ENCODE measurements at regions not wholly inside any gene's neighbourhood (a gene's known extent, or its start where the extent isn't known, plus 50 kb on each side); places are given as distances from the start of the nearest gene placed in this dataset.

DNA sequence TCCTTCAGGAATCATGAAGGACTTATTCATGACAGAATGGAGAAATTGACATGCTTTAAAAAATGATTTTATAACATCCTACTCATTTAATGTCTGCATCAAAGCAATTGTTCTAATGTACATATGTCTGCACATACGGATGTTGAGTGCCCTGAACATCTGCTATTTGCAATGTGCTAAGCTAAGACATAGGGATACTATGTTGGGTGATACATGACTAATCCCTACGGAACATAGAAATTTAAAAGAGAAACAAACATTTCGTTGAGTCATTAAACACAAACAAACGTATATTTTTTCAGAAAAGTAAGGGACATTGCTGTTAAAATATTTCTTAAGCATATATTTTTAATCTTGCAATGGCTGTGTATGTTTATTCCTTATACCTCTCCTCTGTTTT is 686.5 kb upstream of the ADAMTS16 start:
- DNase-seq (ENCODE audit: low spot score), result no peak

DNA sequence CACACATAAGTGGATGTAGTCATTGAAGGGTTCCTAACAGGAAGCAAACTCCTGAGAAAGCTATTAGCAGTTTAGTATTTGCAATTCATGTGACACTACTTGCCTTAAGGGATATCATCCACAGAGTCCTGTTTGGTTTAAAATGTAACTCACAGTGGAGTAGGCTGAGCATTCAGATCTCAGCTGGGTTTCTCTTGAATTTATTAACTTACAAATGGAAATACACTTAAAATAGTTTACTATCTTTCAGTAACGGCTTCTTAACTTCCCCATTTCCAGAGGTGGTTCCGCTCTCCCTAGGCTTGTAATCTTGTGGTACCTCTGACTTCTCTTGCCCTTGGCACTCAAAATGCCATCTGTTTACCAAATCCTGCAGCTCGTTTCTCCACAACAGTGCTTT is 660.7 kb upstream of the ADAMTS16 start:
- DNase-seq (ENCODE audit: low spot score), result no peak

DNA sequence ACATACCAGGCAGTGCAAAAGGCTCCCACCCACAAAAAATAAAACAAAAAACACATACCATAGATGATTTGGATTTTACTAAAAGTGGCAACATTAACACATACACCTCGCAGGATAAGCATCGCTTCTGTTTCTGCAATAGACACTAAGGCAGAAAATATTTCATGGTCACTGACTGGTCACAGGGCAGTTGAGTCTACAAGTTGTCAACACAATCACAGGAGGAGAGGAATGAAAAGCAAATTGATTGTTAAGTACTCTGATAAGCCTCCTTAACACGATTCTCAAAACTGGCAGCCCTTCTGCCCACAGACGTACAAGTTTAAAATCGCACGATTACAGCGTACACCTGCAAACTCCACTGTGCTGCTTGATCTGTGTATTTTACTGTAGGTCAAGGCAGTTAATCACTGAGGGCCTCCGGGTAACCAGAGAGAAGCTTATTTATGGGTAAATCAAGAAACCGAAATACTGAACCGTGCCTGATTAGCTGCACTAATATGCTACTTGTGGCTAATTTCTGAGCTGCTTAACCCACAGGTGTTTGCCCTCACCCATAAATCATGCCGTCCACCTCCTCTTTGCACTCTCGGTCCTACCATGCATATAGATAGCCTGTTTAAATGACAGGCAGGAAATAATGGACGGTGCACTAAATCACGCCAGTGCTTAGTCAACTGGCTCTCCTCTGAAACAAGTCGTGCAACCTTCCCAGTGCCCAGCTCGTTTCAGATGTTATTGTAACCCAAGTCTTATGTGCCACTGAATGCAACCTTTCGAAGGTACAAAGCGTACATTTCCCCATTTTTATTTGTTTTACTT is 659.4 kb upstream of the ADAMTS16 start:
- no peak for DNase-seq (ENCODE audit: low spot score)

DNA sequence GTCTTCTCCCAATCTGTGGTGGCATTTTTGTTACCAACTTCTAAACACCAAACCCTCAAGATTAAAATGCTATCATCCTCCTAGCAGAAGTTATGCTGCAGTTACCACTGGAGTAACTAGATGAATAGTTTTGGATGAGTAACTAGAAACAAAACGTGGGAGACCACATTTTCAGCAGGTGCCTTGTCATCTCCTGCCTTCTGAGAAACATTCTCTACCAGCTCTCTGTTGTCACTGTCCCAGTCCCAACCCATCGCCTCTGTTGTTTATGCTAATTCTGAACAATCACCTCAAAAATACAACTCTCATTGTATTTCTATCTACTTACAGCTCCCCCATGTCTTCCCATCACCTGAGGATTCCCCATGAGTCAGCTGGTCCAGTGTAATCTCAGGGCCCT is 652.5 kb upstream of the ADAMTS16 start:
- DNase-seq (ENCODE audit: low spot score), result no peak

DNA sequence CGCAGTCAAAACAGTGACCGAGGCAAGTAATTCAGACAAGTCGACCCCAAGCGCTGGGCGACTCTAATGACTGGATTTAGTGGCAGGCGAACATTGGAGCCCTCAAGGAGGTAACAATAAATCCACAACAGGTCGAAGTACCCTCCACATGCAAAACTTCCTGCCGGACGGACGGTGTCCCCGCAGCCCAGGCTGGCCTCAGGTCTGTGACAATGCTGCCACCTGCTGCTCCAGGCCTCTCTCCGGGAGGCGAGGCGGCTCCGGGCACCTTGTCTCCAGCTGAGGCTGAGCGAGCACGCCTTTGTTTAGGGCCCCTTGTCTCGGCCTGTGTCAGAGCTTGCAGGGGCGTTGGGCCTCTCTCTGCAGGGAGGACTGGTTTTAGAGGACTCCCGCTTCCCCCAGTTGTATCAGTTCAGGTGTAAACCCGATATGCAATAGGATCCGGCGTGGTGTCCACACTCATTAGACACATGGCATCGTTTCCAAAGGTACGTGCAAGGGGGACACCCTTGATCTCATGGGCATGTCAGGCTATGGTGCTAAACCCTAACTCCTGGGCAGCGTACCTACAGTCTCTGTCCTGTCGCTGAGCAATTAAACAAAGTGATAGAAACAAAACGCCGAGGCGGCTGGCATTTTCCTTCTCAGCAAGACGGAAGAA is 628.0 kb upstream of the ADAMTS16 start:
- no peak for DNase-seq (ENCODE audit: low spot score)

DNA sequence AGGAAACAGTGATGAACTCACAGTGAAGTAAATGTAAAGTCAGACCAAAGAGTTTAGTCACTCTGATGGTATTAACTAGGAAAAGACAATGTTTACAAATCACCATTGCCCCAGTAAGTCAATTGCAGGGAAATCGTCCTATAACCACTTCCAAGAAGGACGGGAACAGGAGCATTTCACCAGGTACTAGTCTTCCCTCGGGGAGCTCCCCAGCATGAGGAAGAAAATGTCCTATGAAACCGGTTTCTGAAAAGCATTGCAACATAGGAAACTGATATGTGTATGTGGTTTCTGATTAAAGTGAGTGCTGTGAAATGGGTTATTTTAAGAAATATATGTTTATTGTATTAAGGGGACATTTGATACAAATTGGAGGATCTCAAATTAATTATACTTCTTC is 626.7 kb upstream of the ADAMTS16 start:
- DNase-seq (ENCODE audit: low spot score), result no peak

DNA sequence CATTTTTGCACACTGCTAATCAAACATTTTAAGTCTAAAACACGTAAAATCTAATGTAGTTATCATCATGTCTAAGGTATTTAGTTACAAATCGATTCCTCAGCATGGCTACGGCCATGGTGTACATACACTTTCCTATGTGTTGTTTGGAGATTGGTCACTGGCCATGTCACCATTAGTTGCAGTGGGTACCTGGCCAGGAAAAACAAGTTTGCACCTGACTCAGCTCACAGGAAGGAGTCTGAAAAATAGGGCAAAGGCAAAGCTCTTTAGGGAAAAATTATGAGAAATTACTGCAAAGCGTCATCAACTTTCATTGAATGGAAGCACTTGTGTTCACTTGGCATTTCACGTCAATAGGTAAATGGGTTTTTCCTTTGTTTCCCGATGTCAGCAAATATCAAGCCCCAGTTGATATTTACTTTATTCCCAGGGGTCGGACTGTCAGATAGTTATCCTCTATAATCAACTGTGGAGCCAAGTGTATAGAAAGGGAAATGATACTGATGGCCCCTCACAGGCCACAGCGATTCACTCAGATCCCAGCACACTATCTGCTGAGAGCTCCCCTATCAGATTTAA is 626.0 kb upstream of the ADAMTS16 start:
- no peak for DNase-seq (ENCODE audit: low spot score)

DNA sequence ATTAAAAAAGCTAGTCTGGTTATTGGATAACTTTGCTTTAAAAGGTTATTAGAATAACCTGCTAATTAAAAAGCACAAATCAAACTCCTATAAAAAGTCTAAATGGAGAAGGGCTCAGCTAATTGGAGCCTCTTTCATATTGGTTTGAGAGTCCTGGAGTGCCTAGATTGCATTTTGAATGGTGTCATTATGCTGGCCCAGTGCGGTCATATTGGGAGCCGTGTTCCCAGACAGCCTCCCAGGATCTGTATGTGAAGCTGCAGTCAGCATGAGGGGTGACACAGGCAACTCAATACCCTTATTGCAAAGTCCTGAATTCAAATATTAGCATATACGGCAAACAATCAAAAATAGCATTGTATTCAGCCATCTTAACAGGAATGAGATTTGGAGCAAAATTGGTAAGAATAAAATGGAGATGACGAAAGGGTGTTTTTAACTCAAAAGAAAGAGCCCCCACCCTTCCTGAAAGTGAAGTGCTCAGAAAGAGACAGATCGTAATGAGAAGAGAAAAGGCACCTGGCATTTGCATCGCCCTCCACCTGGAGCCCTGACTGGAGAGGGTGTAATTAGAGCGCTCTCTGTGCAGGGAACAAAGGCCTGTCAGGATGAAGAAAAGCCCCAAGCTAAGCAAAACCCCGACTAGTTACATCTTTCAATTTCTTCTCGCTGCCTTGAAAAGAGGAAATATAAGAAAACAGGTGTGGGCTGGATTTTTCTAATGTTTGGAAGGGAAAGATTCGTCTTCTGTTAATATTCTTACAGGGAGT is 621.0 kb upstream of the ADAMTS16 start:
- no peak for DNase-seq (ENCODE audit: low spot score)

DNA sequence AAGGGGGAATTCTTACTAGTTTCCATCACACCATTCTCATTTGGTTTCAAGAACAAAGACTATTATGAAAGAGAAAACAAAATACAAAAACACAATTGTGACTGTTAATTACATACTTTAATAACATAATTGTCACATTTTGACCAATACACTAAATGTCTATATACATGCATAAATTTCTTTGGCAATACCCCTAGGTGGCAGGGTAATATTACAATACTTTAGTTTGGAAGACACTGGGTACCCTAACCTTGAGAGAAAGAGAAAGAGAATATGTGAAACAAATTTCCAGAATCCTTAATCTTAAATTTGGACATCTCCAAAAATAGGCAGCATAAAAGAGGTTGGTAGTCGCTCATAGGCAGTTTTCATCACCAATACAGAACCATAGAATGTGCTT is 619.6 kb upstream of the ADAMTS16 start:
- no peak for DNase-seq (ENCODE audit: low spot score)

DNA sequence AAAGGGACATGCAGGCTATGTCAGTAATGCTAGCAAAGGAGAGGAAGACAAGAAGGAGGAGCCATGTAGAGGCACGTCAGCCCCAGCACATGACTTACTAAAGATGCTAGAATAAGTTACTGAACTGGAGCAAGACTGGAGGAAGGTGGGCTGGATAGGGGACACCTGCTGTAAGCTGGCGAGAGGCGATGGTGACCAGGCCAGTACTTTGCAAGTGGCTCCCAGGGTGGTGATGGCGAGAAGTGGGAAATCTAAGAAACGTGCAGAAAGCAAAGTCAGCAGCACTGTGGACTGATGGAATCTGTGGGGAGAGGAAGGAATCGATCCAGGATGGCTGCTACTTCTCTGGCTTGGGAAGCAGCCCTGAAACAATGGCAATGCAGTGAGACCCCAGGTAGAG is 617.1 kb upstream of the ADAMTS16 start:
- DNase-seq (ENCODE audit: low spot score), result no peak

DNA sequence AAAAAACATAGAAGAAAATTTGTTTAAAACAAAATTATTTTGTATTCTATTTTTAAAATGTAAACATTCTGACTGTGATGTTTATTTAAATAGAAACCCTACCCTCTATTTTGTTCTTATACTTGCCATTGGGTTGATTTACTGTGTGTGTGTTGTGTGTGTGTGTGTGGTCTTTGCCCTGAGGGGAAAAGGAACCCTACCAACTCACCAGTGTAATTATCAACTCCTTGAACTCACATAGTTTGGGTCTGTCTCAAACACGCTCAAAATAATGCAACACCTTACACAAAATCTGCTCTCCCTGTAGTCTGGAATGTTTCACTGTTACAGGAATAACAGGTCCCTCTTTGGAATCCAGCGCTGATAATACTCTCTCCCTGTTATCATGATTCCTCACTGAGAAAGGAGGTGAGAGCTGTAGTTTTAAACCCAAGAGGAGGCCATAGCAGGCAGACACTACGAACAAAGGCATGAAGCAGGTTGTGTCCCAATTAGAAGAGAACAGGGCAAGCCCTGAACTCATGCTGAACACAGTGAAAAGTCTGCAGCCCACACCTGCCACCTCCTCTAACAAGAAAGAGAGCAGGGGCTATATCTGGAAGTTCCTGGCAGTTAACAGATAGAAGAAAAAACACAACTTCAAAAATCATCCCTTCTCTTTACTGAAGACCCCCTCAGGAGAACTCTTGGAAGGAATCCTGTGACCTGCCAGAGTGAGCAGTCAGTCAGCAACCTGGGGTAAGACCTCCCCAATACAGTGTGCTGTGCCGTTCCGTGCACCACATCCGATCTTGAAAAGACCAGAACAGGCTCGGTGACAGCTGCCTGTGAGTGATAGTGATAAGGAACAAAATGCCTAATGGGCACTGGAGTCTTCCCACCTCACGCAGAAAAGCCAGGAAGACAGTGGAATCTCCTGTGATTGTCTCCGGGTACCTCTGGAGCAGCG is 608.1 kb upstream of the ADAMTS16 start:
- DNase-seq (ENCODE audit: low spot score), result no peak

DNA sequence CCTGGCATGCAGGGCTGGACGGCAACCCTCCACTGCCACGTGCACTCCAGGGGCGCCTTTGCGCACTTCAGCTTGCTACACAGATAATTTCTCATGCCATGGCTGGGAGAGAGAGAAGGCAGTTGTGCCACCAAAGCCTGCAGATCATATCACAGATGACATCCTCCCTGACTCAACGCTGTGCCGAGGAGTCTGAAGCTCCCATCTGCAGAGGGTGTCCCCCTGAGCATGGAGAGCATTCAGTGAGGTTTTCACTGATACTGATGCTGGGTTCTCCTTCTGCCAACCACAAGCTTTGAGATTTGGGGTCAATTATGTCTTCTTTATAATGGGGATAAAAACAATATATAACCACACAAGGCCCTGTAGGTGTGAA is 607.4 kb upstream of the ADAMTS16 start:
- DNase-seq (ENCODE audit: low spot score), result no peak

DNA sequence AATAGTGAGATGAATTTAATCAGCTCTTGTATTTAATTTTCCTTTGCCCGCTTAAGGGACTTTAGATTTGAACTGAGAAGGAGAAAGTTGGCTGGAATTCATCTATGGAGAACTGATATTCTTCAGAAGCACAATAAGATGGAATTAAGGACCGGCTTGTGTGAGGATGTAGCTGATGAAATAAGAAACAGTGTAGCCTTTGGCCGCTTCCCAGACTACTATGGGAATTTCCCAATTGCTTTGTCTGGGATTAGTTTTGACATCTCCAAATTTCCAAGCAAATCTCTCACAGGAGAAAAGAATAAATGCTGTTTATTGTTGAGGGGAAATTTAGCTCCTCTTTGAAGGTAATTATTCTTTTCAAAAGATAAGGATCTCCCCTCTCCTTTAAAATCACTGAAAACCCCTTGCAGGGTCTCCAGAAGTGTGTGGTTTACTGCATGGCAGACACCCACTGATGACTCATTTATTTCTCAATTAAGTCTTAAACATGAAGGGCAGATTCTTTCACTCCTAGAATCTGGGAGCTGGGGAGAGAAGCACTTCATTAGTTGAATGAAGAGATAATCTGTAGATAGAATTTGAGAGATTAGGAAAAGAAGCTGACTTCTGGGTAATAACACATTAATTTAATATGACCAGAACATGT is 606.5 kb upstream of the ADAMTS16 start:
- no peak for DNase-seq (ENCODE audit: low spot score)

DNA sequence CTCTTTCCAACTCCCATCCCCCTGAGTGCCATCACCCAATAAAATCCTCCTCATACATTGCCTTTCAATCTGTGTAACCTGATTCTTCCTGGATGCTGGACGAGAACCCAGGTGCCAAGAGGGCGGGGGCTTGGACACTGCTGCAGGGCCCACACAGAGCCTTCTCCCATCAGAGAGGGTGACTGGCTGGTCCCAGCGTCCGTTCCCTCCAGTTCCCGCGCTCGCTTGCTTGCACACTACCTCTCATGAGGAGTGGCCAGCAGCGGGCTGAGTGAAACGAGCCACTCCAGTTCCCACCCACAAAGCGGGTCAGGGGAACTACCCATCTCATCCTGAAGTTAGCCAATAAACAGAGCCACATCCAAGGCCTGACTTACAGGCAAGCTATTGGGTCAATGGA is 602.6 kb upstream of the ADAMTS16 start:
- no peak for DNase-seq (ENCODE audit: low spot score)

DNA sequence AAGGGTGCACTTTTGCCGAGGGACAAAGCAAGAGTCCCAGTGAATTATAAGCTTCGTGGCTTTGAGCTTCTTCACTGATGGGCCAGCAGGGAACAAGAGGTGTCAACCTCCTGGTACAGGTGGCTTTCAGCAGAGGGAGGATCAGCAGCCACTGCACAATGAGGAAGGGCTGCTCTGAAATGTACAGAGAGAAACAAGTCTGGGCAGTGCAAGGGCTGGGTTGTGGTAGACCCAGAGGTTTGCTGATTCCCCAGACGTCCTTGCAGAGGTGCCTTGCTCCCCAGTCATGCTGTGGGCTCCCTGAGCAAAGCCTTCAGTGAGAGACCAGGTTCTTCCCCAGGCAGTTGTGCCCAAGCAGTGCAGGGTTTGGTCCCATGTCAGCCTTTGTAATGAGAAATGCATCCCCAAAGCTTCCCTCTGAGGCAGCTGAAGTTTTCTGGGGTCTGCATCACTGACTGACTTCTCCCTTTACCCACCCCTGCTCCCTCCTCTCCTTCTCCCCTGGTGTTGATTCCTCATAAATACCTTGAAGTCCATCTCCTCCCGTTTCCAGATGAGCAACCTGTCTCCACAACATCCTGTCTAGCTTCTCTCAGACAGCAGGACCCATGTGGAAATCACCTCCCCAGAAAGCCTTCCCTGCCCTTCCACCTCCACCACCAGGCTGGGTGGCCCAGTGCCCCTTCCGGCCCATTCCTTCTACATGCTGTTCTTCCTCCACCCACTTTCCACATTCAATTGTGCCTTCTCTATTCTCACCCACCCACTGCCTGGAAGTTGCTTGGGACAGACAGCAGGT is 599.6 kb upstream of the ADAMTS16 start:
- no peak for DNase-seq (ENCODE audit: low spot score)

DNA sequence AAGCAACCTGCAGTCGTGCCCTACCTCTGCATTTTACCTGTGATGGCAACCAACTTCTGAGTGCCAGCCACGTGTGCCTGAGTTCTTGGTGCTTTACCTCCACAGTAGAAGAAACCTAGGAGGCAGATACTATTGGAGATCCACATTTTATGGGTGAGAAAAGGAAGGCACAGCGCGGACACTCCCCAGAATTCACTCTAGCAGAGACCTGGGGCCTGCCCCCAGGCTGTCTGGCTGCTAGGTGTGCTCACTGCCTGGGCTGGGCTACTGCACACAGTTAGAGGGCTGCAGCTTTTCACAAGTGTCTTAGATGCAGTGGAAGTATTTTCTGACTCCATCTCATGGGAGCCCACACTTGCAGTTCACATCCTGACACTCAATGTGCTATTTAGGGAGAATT is 598.8 kb upstream of the ADAMTS16 start:
- no peak for DNase-seq (ENCODE audit: low spot score)

DNA sequence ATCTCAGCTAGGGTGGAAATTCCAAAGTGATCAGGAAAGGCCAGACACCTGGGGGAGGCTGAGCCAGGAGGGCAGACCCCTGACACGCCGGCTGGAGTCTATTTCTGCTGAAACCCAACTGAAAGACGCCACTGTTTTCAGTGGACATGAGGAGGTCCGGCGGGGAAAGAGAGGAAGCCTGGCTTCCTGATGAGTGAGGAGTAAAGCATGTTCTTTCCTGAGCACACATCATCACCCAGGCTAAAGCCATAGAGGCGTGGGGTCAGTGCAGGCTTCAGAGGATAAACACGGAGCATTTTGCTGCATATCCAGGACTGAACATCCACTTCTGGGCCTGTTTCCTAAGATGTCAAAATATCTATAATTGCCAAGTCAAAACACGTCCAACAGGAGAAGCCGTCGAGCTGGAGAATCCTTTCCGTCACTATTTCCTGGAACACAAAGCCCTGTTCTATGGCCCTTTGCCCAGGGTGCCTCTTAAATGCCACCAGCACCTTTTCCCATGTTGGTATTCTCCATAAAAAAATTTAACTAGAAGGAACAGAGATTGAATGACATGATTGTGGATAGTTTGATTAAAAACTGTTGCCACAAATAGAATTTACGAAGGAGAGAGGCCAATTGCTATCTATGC is 597.9 kb upstream of the ADAMTS16 start:
- DNase-seq (ENCODE audit: low spot score), result no peak

DNA sequence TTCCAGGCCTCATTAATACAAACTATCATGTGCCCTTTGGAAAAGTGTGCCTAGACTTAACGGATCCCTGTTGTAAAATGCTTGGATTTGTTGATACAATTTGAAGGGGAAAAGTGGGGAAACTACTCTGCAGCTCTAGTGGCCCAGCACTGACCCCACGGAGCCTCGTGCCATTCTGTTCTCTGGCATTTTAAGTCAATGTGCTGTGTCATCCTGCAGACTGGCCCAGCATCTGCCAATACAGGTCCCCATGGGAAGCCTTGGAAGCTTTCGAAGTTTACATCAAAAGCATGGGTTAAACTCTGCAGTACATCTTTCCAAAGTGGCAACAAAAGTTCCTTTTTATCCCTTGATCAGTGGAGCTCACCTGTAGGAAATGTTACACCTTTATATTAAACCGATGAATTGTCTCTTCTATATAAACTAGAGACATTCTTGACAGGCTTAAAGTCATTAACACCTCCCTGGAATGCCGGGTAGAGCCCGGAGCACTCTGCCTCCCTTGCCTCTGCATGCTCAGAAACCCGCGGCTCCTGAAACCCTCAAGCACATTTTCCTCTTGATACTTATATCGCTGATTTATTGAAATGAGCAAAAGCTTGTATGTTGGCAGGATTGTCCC is 596.0 kb upstream of the ADAMTS16 start:
- no peak for DNase-seq (ENCODE audit: low spot score)

DNA sequence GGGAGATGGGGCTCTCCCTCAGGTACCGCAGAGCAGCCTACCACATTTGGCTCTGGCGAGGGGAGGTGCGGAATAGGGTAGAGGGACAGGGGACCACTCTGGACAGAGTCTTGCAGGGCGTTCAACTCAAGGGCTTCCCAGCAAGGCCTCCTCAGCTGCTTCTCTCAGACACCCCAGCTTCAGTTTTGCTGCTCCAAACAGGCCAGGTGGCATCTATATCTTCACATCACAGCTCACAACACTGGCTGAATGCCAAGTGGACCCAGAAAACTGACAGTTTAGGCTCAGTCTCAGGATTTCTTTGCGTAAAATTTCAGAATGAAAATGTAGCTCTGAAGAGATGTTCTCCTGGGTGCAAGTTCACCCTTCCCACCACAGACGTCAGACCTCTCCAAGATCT is 592.6 kb upstream of the ADAMTS16 start:
- no peak for DNase-seq (ENCODE audit: low spot score)

Data from mesenteric fat pad (tissue), 1 donor.